Smooth muscle cell (in vitro differentiated cells): ENCODE measurements at regions not wholly inside any gene's neighbourhood (a gene's known extent, or its start where the extent isn't known, plus 50 kb on each side); places are given as distances from the start of the nearest gene placed in this dataset.

Experiments used
- DNase-seq: peaks from one replicate; lab custom pipeline; 2025; ENCODE audit not compliant: unreplicated experiment; lab: John Stamatoyannopoulos, UW
- H2AFZ ChIP-seq: fragments of 200-600 bp; sonication (generic); 2 replicates; pipeline ENCODE4 v1.6.0; 2016; ENCODE audit warnings: antibody characterized with exemption, low read depth, mild to moderate bottlenecking
- H3F3A ChIP-seq: fragments of 200-600 bp; sonication (generic); 2 replicates; pipeline ENCODE4 v1.6.0; 2017; ENCODE audit warnings: antibody characterized with exemption, low read depth
- H3K27ac ChIP-seq: fragments of 200-600 bp; sonication (generic); 2 replicates; pipeline ENCODE4 v1.5.1; 2016; ENCODE audit warnings: low read depth, mild to moderate bottlenecking
- H3K27me3 ChIP-seq: fragments of 200-600 bp; sonication (generic); 2 replicates; pipeline ENCODE4 v1.6.1; 2016; ENCODE audit warnings: low read depth, mild to moderate bottlenecking
- H3K36me3 ChIP-seq: fragments of 200-600 bp; sonication (generic); 2 replicates; pipeline ENCODE4 v1.5.1; 2016; ENCODE audit warnings: low read depth
- H3K4me1 ChIP-seq: fragments of 200-600 bp; sonication (generic); 2 replicates; pipeline ENCODE4 v1.5.1; 2016; ENCODE audit warnings: low read depth
- H3K4me2 ChIP-seq: fragments of 200-600 bp; sonication (generic); 2 replicates; pipeline ENCODE4 v1.6.0; 2016; ENCODE audit warnings: mild to moderate bottlenecking
- H3K4me3 ChIP-seq: fragments of 200-600 bp; sonication (generic); 2 replicates; pipeline ENCODE4 v1.5.1; 2016; ENCODE audit warnings: mild to moderate bottlenecking
- H3K79me2 ChIP-seq: fragments of 200-600 bp; sonication (generic); 2 replicates; pipeline ENCODE4 v1.6.0; 2016; ENCODE audit warnings: low read depth, mild to moderate bottlenecking
- H3K9ac ChIP-seq: fragments of 200-600 bp; sonication (generic); 2 replicates; pipeline ENCODE4 v1.6.0; 2016; ENCODE audit warnings: low read depth
- H3K9me3 ChIP-seq: fragments of 200-600 bp; sonication (generic); replicated peaks from 2 replicates; pipeline ENCODE4 v1.5.1; 2016; ENCODE audit warnings: low read depth
- H4K20me1 ChIP-seq: fragments of 200-600 bp; sonication (generic); 2 replicates; pipeline ENCODE4 v1.6.0; 2016; ENCODE audit warnings: low read depth
- WGBS: methylation state at CpG from one replicate; pipeline ENCODE4 v1.1.7; 2016; ENCODE audit warnings: low lambda C conversion rate; 5-methylcytosine and 5-hydroxymethylcytosine counted together
- TF ChIP-seq, protein P1 (sequence below): fragments of 200-600 bp; sonication (generic); IDR thresholded peaks from 2 replicates; pipeline ENCODE4 v1.5.1; 2017; ENCODE audit warnings: borderline replicate concordance, mild to moderate bottlenecking, antibody characterized with exemption; ENCODE audit not compliant: insufficient read depth, poor library complexity, severe bottlenecking

- H3K4me1 ChIP-seq, result peaks cover 6% of the 10 kb centered on the region
- WGBS, result 76% methylated on average over 5 of the region's 5 CpGs
- no peaks in the 10 kb centered on the region for H3F3A ChIP-seq
- no peak overlapping the region for H3K4me2 ChIP-seq
- DNase-seq, result no peak
- no peaks in the 10 kb centered on the region for H3K27me3 ChIP-seq
- no peak overlapping the region for H3K27ac ChIP-seq
- no peaks in the 10 kb centered on the region for H3K36me3 ChIP-seq
- TF ChIP-seq, protein P1, sequence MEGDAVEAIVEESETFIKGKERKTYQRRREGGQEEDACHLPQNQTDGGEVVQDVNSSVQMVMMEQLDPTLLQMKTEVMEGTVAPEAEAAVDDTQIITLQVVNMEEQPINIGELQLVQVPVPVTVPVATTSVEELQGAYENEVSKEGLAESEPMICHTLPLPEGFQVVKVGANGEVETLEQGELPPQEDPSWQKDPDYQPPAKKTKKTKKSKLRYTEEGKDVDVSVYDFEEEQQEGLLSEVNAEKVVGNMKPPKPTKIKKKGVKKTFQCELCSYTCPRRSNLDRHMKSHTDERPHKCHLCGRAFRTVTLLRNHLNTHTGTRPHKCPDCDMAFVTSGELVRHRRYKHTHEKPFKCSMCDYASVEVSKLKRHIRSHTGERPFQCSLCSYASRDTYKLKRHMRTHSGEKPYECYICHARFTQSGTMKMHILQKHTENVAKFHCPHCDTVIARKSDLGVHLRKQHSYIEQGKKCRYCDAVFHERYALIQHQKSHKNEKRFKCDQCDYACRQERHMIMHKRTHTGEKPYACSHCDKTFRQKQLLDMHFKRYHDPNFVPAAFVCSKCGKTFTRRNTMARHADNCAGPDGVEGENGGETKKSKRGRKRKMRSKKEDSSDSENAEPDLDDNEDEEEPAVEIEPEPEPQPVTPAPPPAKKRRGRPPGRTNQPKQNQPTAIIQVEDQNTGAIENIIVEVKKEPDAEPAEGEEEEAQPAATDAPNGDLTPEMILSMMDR, result no peak
- no peak overlapping the region for H3K9ac ChIP-seq
- no peaks in the 10 kb centered on the region for H4K20me1 ChIP-seq
- no peaks in the 10 kb centered on the region for H3K9me3 ChIP-seq
- no peak overlapping the region for H3K4me3 ChIP-seq
- no peak overlapping the region for H2AFZ ChIP-seq
- no peaks in the 10 kb centered on the region for H3K79me2 ChIP-seq
Observed at GRCh38 chr7:69049326-69049725, 548.9 kb upstream of the AUTS2 start.

GRCh38 chr7:69052447-69052846 lies 545.8 kb upstream of the AUTS2 start:
- H3K79me2 ChIP-seq, result no peaks in the 10 kb centered on the region
- TF ChIP-seq, protein P1, result no peak
- H3K36me3 ChIP-seq, result no peaks in the 10 kb centered on the region

DNA sequence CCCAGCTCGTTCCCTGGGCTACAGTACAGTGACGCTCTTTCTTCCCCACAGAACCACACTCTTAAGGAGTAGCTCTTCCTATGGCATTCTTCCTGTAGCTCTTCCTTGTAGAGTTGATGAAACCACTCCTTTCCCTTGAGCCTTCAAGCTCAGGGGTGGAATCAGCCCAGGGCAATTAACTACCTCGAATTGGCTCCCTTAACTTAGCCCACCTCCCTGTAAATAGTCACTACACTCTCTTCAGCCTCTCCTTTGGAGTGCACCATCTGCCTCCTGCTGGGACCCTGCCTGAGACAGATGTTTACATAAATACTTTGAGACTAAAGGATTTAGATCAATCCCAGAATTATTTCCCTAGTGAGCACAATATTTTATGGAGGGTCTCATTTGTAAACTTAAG lies 537.8 kb upstream of the AUTS2 start:
- no peaks in the 10 kb centered on the region for H3F3A ChIP-seq
- no peak overlapping the region for H3K27ac ChIP-seq
- H3K9me3 ChIP-seq, result no peaks in the 10 kb centered on the region
- no peaks in the 10 kb centered on the region for H3K4me1 ChIP-seq
- WGBS, result 76% methylated on average over 3 of the region's 3 CpGs
- no peak for DNase-seq
- no peaks in the 10 kb centered on the region for H3K36me3 ChIP-seq
- no peak overlapping the region for H3K9ac ChIP-seq
- peaks cover 22% of the 10 kb centered on the region for H3K27me3 ChIP-seq
- TF ChIP-seq, protein P1, result no peak
- H3K4me2 ChIP-seq, result no peak overlapping the region
- H2AFZ ChIP-seq, result no peak overlapping the region
- H3K79me2 ChIP-seq, result no peaks in the 10 kb centered on the region
- H3K4me3 ChIP-seq, result no peak overlapping the region
- no peaks in the 10 kb centered on the region for H4K20me1 ChIP-seq

More at GRCh38 chr7:69052447-69052846, 545.8 kb upstream of the AUTS2 start:
- Histone ChIP-seq H3K9ac (no peak overlapping the region), H3K27me3 (peaks cover 8% of the 10 kb centered on the region), H3K4me2 (no peak overlapping the region), H4K20me1 (no peaks in the 10 kb centered on the region), H3K9me3 (no peaks in the 10 kb centered on the region), H3K4me1 (peaks cover 4% of the 10 kb centered on the region), H3K27ac (no peak overlapping the region), H3F3A (no peaks in the 10 kb centered on the region), H3K4me3 (no peak overlapping the region), H2AFZ (no peak overlapping the region)
- no peak for DNase-seq
- 85% methylated on average over 4 of the region's 4 CpGs for WGBS

DNA sequence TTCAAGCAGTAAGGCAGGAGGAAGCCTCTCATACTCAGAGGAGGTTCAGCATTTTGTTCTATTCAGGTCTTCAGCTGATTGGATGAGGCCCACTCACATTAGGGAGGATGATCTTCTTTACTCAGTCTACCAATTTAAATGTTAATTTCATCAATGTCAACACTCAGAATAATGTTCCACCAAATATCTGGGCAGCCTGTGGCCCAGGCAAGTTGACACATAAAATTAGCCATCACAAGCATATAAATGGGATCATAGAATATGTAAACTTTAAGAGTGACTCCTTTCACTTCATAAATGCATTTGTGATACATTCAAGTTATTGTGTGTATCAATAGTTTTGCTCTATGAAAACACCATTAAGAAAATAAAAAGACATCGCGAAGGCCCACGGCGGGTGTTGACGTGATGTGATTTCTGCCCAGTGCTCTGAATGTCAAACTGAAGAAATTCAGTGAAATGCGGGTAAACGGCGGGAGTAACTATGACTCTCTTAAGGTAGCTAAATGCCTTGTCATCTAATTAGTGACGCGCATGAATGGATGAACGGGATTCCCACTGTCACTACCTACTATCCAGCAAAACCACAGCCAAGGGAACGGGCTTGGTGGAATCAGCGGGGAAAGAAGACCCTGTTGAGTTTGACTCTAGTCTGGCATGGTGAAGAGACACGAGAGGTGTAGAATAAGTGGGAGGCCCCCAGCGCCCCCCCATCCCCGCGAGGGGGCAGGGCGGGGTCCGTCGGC lies 536.1 kb upstream of the AUTS2 start:
- H3K79me2 ChIP-seq, result no peaks in the 10 kb centered on the region
- H3K9me3 ChIP-seq, result no peaks in the 10 kb centered on the region
- H3K27me3 ChIP-seq, result peaks cover 21% of the 10 kb centered on the region
- no peak overlapping the region for H3K9ac ChIP-seq
- H3K4me3 ChIP-seq, result no peak overlapping the region
- no peaks in the 10 kb centered on the region for H3K36me3 ChIP-seq
- H4K20me1 ChIP-seq, result no peaks in the 10 kb centered on the region
- no peak overlapping the region for H3K4me2 ChIP-seq
- TF ChIP-seq, protein P1, result no peak
- no peaks in the 10 kb centered on the region for H3K4me1 ChIP-seq
- DNase-seq, result no peak
- WGBS, result 94% methylated on average over 14 of the region's 20 CpGs
- H3K27ac ChIP-seq, result no peak overlapping the region
- no peak overlapping the region for H2AFZ ChIP-seq
- H3F3A ChIP-seq, result no peaks in the 10 kb centered on the region
